ENCODE measurements at regions not wholly inside any gene's neighbourhood (a gene's known extent, or its start where the extent isn't known, plus 50 kb on each side); places are given as distances from the start of the nearest gene placed in this dataset.

DNA sequence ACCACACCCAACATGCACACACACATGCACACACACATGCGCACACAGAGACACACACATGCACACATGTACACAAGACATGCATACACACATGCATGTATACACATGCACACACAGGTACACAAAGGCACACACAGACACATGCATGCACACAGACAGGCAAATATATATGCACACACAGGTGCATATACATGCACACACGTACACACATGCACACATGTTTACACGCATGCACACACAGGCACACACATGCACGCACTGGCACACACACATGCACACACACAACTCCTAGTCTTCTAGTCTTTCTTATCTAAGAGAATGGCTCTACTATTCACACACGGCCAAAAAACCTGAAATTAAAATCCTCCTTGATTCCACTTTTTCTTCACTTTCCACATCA lies 222.7 kb upstream of the PLD5 start:
- ChIA-PET POLR2A (no interaction called here), CTCF (no interaction called here)
- in situ Hi-C loops (cut with HindIII; ENCODE audit: low pct_unique_long_range_greater_than_20kb, low sequenced_read_pairs), result no loop called here
- H3K27me3 ChIP-seq (ENCODE audit: control insufficient read depth, insufficient read depth, low read length), result no peaks in the 10 kb centered on the region
- no peak overlapping the region for H3K27ac ChIP-seq (ENCODE audit: low read length)
- H3K9me3 ChIP-seq (ENCODE audit: control insufficient read depth, insufficient read depth, low read depth, low read length), result no peaks in the 10 kb centered on the region
- TF ChIP-seq POLR2AphosphoS5 (IDR thresholded peaks at IDR 0.05; ENCODE audit: low read depth, low read length), result no peak
- no peaks in the 10 kb centered on the region for H3K4me1 ChIP-seq (ENCODE audit: control insufficient read depth, insufficient read depth, low read length)
- no TSS peak for BruUV-seq (replicated peaks)
- DNase-seq (ENCODE audit: low read depth, low spot score) (no peak), ATAC-seq (no peak)
- intact Hi-C loops (cut with micrococcal nuclease; ENCODE audit: unreplicated experiment), result no loop called here
- no peak overlapping the region for H3K4me3 ChIP-seq (ENCODE audit: low read depth in 2 of 2, low read length in 2 of 2)
- no peaks in the 10 kb centered on the region for H3K36me3 ChIP-seq (ENCODE audit: control insufficient read depth, insufficient read depth, low read length)

DNA sequence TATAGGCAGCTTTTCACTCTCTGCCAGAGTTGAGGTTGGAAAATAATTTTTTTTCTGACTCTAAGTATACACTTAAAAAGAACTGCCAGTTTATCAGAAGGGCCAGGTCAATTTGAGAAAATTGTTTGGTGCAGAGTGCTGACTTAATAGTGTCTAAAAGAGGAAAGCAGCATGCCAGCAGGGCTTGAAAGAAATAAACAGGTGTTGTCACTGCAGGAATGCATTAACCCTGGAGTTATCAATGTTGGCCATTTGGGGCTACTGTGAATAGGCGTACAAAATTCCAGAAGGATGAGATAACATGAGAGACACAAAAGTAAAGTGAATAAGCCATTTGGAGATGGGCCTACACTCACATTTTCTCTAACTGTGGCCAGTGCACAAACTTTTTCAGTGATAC lies 220.6 kb upstream of the PLD5 start:
- intact Hi-C loops (cut with micrococcal nuclease; ENCODE audit: unreplicated experiment) (no loop called here), in situ Hi-C loops (cut with HindIII; ENCODE audit: low pct_unique_long_range_greater_than_20kb, low sequenced_read_pairs) (no loop called here)
- Histone ChIP-seq H3K27ac (ENCODE audit: low read length) (no peak overlapping the region), H3K36me3 (ENCODE audit: control insufficient read depth, insufficient read depth, low read length) (no peaks in the 10 kb centered on the region), H3K27me3 (ENCODE audit: control insufficient read depth, insufficient read depth, low read length) (no peaks in the 10 kb centered on the region), H3K4me3 (ENCODE audit: low read depth in 2 of 2, low read length in 2 of 2) (no peak overlapping the region), H3K4me1 (ENCODE audit: control insufficient read depth, insufficient read depth, low read length) (no peaks in the 10 kb centered on the region), H3K9me3 (ENCODE audit: control insufficient read depth, insufficient read depth, low read depth, low read length) (no peaks in the 10 kb centered on the region)
- BruUV-seq (replicated peaks), result no TSS peak
- POLR2A ChIA-PET, result no interaction called here
- TF ChIP-seq TCF7L2 (IDR thresholded peaks at IDR 0.05; ENCODE audit: low read depth, low read length), result no peak
- TF ChIP-seq, protein P1, sequence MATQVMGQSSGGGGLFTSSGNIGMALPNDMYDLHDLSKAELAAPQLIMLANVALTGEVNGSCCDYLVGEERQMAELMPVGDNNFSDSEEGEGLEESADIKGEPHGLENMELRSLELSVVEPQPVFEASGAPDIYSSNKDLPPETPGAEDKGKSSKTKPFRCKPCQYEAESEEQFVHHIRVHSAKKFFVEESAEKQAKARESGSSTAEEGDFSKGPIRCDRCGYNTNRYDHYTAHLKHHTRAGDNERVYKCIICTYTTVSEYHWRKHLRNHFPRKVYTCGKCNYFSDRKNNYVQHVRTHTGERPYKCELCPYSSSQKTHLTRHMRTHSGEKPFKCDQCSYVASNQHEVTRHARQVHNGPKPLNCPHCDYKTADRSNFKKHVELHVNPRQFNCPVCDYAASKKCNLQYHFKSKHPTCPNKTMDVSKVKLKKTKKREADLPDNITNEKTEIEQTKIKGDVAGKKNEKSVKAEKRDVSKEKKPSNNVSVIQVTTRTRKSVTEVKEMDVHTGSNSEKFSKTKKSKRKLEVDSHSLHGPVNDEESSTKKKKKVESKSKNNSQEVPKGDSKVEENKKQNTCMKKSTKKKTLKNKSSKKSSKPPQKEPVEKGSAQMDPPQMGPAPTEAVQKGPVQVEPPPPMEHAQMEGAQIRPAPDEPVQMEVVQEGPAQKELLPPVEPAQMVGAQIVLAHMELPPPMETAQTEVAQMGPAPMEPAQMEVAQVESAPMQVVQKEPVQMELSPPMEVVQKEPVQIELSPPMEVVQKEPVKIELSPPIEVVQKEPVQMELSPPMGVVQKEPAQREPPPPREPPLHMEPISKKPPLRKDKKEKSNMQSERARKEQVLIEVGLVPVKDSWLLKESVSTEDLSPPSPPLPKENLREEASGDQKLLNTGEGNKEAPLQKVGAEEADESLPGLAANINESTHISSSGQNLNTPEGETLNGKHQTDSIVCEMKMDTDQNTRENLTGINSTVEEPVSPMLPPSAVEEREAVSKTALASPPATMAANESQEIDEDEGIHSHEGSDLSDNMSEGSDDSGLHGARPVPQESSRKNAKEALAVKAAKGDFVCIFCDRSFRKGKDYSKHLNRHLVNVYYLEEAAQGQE (IDR thresholded peaks at IDR 0.05; ENCODE audit: insufficient read depth in 1 of 2, low read depth in 2 of 2, low read length in 1 of 2), result no peak
- TF ChIP-seq, protein P2, sequence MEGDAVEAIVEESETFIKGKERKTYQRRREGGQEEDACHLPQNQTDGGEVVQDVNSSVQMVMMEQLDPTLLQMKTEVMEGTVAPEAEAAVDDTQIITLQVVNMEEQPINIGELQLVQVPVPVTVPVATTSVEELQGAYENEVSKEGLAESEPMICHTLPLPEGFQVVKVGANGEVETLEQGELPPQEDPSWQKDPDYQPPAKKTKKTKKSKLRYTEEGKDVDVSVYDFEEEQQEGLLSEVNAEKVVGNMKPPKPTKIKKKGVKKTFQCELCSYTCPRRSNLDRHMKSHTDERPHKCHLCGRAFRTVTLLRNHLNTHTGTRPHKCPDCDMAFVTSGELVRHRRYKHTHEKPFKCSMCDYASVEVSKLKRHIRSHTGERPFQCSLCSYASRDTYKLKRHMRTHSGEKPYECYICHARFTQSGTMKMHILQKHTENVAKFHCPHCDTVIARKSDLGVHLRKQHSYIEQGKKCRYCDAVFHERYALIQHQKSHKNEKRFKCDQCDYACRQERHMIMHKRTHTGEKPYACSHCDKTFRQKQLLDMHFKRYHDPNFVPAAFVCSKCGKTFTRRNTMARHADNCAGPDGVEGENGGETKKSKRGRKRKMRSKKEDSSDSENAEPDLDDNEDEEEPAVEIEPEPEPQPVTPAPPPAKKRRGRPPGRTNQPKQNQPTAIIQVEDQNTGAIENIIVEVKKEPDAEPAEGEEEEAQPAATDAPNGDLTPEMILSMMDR (IDR thresholded peaks at IDR 0.05), result no peak
- TF ChIP-seq POLR2AphosphoS5 (IDR thresholded peaks at IDR 0.05; ENCODE audit: low read depth, low read length), result no peak
- no peak for TF ChIP-seq SIN3A (IDR thresholded peaks at IDR 0.05; ENCODE audit: borderline replicate concordance, insufficient read depth, low read depth, low read length)
- no peak for ATAC-seq
- no peak for DNase-seq (ENCODE audit: low read depth, low spot score)
- CTCF ChIA-PET, result no interaction called here

DNA sequence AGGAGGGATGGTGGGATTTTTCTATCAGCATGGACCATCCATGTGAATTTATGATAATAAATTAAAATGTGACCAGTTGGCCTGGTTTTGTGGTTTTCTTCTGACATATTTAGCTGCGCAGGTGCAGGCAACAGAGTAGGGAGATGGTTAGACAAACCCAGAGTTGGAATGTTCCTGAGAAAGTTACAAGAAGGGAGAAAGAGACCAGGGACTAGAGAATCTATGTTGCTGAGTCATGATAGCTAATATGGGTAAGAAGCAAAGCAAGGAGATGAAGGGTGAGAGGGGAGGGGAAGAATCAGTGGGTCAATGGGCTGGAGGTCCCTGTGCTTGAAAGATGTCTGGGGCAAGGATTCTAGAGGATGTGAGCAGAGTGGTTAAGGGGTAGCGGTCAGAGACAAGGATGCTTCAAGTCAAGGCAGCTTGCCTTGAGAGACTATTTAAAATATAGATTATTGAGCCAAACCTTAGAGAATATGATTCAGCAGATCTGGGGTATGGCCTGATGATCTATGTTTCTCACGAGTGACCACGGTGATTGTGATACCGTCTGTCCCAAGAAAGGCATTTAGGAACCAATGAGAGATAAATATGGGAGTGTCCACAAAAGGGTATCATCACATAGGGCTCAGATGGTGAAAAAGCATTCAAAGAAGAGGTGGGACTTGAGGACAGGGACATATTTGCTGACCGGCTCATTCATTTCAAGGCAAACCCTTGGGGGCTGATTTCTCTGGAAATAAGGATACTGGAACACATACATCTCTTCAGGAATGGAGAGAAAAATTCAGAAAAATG lies 219.7 kb upstream of the PLD5 start:
- Histone ChIP-seq H3K4me1 (ENCODE audit: control insufficient read depth, insufficient read depth, low read length) (no peaks in the 10 kb centered on the region), H3K36me3 (ENCODE audit: control insufficient read depth, insufficient read depth, low read length) (no peaks in the 10 kb centered on the region), H3K4me3 (ENCODE audit: low read depth in 2 of 2, low read length in 2 of 2) (no peak overlapping the region), H3K27ac (ENCODE audit: low read length) (no peak overlapping the region), H3K9me3 (ENCODE audit: control insufficient read depth, insufficient read depth, low read depth, low read length) (no peaks in the 10 kb centered on the region), H3K27me3 (ENCODE audit: control insufficient read depth, insufficient read depth, low read length) (no peaks in the 10 kb centered on the region)
- ChIA-PET CTCF (no interaction called here), POLR2A (no interaction called here)
- no TSS peak for BruUV-seq (replicated peaks)
- no peak for DNase-seq (ENCODE audit: low read depth, low spot score)
- in situ Hi-C loops (cut with HindIII; ENCODE audit: low pct_unique_long_range_greater_than_20kb, low sequenced_read_pairs), result no loop called here
- no peak for ATAC-seq
- intact Hi-C loops (cut with micrococcal nuclease; ENCODE audit: unreplicated experiment), result no loop called here
- TF ChIP-seq, protein P1 (IDR thresholded peaks at IDR 0.05; ENCODE audit: insufficient read depth in 1 of 2, low read depth in 2 of 2, low read length in 1 of 2), result no peak
- TF ChIP-seq, protein P2 (IDR thresholded peaks at IDR 0.05), result no peak
- TF ChIP-seq TCF7L2 (IDR thresholded peaks at IDR 0.05; ENCODE audit: low read depth, low read length), result no peak
- no peak for TF ChIP-seq POLR2AphosphoS5 (IDR thresholded peaks at IDR 0.05; ENCODE audit: low read depth, low read length)
- no peak for TF ChIP-seq SIN3A (IDR thresholded peaks at IDR 0.05; ENCODE audit: borderline replicate concordance, insufficient read depth, low read depth, low read length)
